ENCODE measurements at regions not wholly inside any gene's neighbourhood (a gene's known extent, or its start where the extent isn't known, plus 50 kb on each side); places are given as distances from the start of the nearest gene placed in this dataset.

GRCh38 chr15:36449084-36449661 is 130.3 kb upstream of the CDIN1 start:
- TF ChIP-seq, protein P1, sequence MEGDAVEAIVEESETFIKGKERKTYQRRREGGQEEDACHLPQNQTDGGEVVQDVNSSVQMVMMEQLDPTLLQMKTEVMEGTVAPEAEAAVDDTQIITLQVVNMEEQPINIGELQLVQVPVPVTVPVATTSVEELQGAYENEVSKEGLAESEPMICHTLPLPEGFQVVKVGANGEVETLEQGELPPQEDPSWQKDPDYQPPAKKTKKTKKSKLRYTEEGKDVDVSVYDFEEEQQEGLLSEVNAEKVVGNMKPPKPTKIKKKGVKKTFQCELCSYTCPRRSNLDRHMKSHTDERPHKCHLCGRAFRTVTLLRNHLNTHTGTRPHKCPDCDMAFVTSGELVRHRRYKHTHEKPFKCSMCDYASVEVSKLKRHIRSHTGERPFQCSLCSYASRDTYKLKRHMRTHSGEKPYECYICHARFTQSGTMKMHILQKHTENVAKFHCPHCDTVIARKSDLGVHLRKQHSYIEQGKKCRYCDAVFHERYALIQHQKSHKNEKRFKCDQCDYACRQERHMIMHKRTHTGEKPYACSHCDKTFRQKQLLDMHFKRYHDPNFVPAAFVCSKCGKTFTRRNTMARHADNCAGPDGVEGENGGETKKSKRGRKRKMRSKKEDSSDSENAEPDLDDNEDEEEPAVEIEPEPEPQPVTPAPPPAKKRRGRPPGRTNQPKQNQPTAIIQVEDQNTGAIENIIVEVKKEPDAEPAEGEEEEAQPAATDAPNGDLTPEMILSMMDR (IDR thresholded peaks at IDR 0.05) = no peak
- no peak for TF ChIP-seq POLR2A (IDR thresholded peaks at IDR 0.05)
- no peak for TF ChIP-seq POLR2AphosphoS5 (IDR thresholded peaks at IDR 0.05)

Data from prostate gland (tissue), 2 donors.